Heart left ventricle (tissue), 13 donors: ENCODE measurements at regions not wholly inside any gene's neighbourhood (a gene's known extent, or its start where the extent isn't known, plus 50 kb on each side); places are given as distances from the start of the nearest gene placed in this dataset.

ENCODE experiments used
- POLR2A ChIP-seq, 2 donors: fragments of 450-650 bp; IDR thresholded peaks; one replicate each; pipeline ENCODE4 v1.6.1; 2017; ENCODE audit warnings: antibody characterized with exemption in 2 of 2, mild to moderate bottlenecking in 2 of 2, moderate library complexity in 2 of 2
- TF ChIP-seq, protein P1 (sequence below), 12 donors: fragments of 200-600 bp; sonication (generic) in 4 of 12; IDR thresholded peaks; one replicate each; pipeline versions ENCODE4 v1.5.0 to v1.8.0; 2018 to 2022; ENCODE audit warnings: antibody characterized with exemption in 12 of 12, mild to moderate bottlenecking in 5 of 12
- donor health status: ischemic (EF 13 %, LVEDD 7.1; RV severe dilation, severe dysfunction).
- donor health status: DM: no; HTN: yes; CAD: no.
- donor health status: DM: no; HTN: no; CAD: no.
- donor health status: ischemic (EF 25% LVEDD 6.9; RV normal size, moderate dysfunction).
- donor health status: ischemic (EF 25% LVEDD 5.7; RV mildly dilated, moderate dysfunction).
- donor health status: ischemic (EF 35%, LVEDD 5.7; RV mildly dilated, moderate dysfunction).
- donor health status: nonischemic (EF 11% LVEDD 7.7; RV severe dilation, severe dysfunction).
- donor health status: DM: yes; HTN: yes; CAD: no.
- donor health status: PGD.
- donor health status: ischemic (EF 29% LVEDD 5.4; RV normal size, mild dysfunction).
- donor health status: nonischemic (EF 23%, LVEDD 6.1; RV moderate dilation, normal function).

DNA sequence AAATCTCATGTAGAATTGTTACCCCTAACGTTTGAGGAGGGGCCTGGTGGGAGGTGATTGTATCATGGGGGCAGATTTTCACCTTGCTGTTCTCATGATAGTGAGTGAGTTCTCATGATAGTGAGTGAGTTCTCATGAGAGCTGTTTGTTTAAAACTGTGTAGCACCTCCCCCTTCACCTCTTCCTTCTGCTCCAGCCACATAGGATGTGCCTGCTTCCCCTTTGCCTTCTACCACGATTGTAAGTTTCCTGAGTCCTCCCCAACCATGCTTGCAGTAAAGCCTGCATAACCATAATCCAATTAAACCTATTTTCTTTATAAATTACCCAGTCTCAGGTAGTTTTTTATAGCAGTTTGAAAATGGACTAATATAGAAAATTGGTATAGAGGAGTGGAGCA lies 1783.7 kb upstream of the CDH9 start:
- TF ChIP-seq POLR2A (IDR thresholded peaks at IDR 0.05) = no peak
- TF ChIP-seq, protein P1, sequence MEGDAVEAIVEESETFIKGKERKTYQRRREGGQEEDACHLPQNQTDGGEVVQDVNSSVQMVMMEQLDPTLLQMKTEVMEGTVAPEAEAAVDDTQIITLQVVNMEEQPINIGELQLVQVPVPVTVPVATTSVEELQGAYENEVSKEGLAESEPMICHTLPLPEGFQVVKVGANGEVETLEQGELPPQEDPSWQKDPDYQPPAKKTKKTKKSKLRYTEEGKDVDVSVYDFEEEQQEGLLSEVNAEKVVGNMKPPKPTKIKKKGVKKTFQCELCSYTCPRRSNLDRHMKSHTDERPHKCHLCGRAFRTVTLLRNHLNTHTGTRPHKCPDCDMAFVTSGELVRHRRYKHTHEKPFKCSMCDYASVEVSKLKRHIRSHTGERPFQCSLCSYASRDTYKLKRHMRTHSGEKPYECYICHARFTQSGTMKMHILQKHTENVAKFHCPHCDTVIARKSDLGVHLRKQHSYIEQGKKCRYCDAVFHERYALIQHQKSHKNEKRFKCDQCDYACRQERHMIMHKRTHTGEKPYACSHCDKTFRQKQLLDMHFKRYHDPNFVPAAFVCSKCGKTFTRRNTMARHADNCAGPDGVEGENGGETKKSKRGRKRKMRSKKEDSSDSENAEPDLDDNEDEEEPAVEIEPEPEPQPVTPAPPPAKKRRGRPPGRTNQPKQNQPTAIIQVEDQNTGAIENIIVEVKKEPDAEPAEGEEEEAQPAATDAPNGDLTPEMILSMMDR (IDR thresholded peaks at IDR 0.05) = no peak
